ENCODE measurements at regions not wholly inside any gene's neighbourhood (a gene's known extent, or its start where the extent isn't known, plus 50 kb on each side); places are given as distances from the start of the nearest gene placed in this dataset.
A peak's percentile ranks its signal among the peaks of the same experiment; 100 is the strongest.

DNA sequence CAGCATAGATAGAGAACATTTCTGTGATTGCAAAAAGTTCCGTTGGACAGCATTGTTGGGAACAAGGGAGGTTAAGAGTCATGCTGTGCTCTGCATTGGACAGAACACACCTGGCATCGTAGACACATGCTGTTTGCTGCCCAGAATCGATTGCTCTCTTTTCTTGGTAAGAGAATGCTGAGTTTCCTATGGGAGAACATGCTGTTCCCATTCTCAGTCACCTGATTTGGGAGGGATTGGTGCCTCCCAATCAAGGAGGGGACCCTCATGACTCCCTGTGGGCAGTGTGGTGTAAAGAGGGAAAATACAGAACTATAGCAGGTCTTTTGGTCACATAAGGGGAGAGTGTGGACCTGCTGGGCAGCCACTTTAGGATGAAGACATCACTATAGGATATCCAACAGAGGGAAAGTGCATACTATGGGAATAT lies 555.4 kb upstream of the CLINT1 start:
- DNase-seq (ENCODE audit: insufficient read length, low spot score) (no peak), FAIRE-seq (peak; percentile 31)

DNA sequence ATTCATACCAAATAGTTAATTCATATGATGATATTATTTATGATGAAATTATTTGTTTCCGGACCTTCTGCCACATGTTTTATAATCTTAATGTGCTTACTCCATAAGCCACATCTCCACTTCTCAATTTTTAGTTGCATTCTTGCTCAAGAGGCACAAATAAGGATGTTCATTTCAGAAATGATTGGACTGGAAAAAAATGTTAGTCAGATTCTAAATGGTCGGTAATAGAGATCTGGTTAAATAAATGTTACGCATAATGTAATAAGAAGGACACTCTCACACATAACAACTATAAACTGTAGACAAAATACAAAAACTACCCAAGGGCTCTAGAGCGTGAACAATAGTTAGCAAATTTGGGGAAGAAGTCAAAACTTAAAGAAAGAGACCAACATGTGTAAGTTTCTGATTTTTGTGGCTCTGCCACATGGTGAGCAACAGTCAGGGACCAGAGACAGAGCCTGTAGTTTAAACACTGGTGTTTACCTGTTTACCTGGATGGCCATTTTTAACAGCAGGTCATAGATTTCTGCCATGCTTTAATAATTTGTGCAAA lies 554.3 kb upstream of the CLINT1 start:
- FAIRE-seq = no peak
- DNase-seq (ENCODE audit: insufficient read length, low spot score) = no peak

DNA sequence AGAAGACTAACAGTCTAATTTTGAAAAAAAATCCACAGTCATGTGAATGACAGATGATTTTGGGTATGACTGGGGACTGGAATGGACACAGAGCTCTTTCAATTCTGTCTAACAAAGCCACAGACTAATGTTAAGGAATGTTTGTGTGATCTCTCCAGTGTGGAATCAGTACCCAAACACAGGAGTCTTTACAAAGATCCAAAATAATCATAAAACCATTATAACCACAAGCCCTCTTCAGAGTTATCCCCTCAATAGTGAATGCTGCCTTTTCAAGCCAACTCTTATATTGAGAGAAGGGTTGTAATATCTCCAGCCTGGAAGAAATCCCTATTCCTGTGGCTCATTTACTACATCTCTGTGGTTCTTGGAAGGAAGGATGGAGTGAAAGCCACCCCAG lies 552.0 kb upstream of the CLINT1 start:
- FAIRE-seq = no peak
- no peak for DNase-seq (ENCODE audit: insufficient read length, low spot score)

- FAIRE-seq = no peak
Measured at GRCh38 chr5:158409507-158409906, 550.6 kb upstream of the CLINT1 start.

DNA sequence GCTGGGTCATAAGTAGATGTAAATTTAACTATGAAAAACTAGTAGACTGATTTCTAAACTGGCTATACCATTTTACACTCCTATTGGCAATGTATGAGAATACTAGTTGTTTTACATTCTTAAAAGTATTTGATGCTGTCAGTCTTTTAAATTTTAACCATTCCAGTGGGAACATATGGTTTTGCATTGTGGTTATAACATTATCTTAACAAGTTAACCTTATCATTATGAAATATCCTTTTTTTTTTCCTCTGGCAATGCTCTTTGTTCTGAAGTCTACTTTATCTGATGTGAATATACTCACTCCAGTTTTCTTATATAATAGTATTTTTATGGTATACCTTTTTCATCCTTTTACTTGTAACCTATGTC lies 548.9 kb upstream of the CLINT1 start:
- FAIRE-seq (no peak), DNase-seq (ENCODE audit: insufficient read length, low spot score) (no peak)

More at GRCh38 chr5:158409507-158409906, 550.6 kb upstream of the CLINT1 start:
- no peak for DNase-seq (ENCODE audit: insufficient read length, low spot score)

DNA sequence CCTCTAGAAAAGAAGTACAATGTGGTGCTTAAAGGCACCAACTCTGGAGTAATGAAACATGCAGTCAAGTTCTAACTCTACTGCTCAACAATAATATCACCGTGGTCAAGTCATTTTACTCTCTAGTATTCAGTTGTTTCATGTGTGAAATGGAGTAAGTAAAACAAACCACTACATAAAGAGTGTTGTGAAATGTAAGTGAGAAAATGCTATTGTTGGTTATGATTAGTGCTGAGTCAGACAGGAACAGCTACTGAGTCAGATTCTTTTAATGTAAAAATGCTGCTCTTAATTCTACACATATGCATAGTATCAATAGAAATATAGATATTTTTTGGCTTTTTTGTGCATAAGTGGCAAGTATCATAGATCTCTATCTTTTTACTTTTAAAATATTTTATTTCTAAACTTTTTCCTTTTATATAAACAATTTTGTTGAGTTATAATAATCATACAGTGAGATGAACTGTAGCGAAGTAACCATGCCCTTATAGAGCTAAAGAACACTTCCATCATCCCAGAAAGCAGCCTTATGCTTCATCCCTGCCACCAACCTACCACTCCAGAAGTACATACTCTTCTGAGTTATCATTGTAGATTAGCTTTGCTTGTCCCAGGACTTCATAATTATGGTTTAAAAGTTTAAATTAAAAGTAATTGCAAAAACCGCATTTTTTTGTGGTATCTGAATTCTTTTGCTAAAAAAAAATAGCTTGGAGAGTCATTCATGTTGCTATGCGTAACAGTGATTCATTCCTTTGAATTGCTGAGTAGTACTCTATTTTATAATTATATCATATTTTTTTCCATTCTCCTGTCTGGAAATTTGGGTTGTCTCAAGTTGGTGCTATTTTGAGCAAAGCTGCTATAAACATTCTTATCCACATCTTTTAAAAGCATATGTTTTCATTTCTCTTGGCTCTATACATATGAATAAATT lies 548.2 kb upstream of the CLINT1 start:
- FAIRE-seq (no peak), DNase-seq (ENCODE audit: insufficient read length, low spot score) (no peak)

- DNase-seq (ENCODE audit: insufficient read length, low spot score) (no peak), FAIRE-seq (no peak)
Measured at GRCh38 chr5:158398360-158399201, 539.6 kb upstream of the CLINT1 start.

GRCh38 chr5:158397278-158397677 lies 538.3 kb upstream of the CLINT1 start:
- FAIRE-seq (no peak), DNase-seq (ENCODE audit: insufficient read length, low spot score) (no peak)

DNA sequence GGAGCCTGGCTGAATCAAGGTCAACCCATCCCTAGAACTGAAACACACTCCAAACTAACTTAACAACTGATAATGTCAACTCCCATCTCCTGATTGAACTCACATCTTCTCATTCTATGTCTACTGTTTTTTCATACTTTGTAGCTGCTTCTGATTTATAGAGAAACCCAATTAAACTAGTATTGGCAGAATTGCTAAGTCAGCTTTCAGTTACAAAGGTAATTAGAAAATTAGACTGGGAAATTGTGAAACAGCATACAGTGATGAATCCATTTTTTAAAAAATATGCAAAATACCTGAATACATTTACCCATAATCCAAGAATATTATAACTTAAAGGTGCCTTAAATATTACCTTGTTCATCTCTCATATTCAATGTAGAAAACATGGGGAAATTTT lies 535.2 kb upstream of the CLINT1 start:
- no peak for FAIRE-seq

DNA sequence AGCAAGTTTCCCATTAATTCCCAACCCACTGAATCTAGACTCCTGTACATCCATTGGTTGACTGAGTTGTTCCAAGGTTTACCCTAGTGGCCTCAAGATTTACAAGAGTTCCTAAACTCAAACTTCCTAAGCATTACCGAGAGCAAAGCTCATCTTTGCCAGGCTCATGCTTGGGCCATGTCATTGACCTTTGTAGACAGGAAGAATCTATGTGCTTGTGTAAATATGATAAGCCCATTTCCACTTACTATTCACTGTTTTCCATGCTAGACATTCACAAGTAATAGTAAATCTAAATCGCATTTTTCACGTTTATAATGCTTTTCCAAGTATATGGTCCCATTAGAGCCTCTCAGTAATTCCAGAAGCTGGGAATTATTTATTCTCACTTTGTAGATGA lies 534.5 kb upstream of the CLINT1 start:
- FAIRE-seq = no peak
- no peak for DNase-seq (ENCODE audit: insufficient read length, low spot score)

More for the DNA sequence above, 535.2 kb upstream of the CLINT1 start:
- no peak for DNase-seq (ENCODE audit: insufficient read length, low spot score)

- no peak for FAIRE-seq
Measured at GRCh38 chr5:158392753-158393152, 533.8 kb upstream of the CLINT1 start.

GRCh38 chr5:158390577-158390976 lies 531.6 kb upstream of the CLINT1 start:
- peak; percentile 16 for FAIRE-seq
- DNase-seq (ENCODE audit: insufficient read length, low spot score) = no peak

More at GRCh38 chr5:158392753-158393152, 533.8 kb upstream of the CLINT1 start:
- no peak for DNase-seq (ENCODE audit: insufficient read length, low spot score)

- no peak for DNase-seq (ENCODE audit: insufficient read length, low spot score)
- FAIRE-seq = no peak
Measured at GRCh38 chr5:158389786-158390185, 530.8 kb upstream of the CLINT1 start.

GRCh38 chr5:158388021-158388420 lies 529.1 kb upstream of the CLINT1 start:
- FAIRE-seq (no peak), DNase-seq (ENCODE audit: insufficient read length, low spot score) (no peak)

- FAIRE-seq (no peak), DNase-seq (ENCODE audit: insufficient read length, low spot score) (no peak)
Measured at GRCh38 chr5:158387499-158387898, 528.6 kb upstream of the CLINT1 start.

DNA sequence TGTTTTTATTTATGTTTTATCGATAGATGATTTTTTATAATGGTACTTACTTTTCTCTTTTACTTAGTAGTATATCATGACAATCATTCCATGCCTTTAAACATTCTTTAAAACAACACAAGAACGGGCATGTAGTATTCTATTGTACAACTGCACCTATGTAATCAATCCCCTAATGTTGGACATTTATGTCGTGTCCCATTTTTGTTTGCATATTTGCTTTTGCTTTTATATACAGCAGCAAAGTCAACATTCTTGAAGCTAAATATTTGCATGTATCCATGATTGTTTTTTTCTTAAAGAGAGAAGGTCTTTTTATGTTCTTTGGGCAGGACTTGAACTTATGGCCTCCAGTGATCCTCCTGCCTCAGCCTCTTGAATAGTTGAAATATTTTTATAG lies 527.0 kb upstream of the CLINT1 start:
- DNase-seq (ENCODE audit: insufficient read length, low spot score) = no peak
- FAIRE-seq = no peak

GRCh38 chr5:158384535-158385481 lies 525.9 kb upstream of the CLINT1 start:
- FAIRE-seq = peak; percentile 70
- peak; percentile 51 for DNase-seq (ENCODE audit: insufficient read length, low spot score)

DNA sequence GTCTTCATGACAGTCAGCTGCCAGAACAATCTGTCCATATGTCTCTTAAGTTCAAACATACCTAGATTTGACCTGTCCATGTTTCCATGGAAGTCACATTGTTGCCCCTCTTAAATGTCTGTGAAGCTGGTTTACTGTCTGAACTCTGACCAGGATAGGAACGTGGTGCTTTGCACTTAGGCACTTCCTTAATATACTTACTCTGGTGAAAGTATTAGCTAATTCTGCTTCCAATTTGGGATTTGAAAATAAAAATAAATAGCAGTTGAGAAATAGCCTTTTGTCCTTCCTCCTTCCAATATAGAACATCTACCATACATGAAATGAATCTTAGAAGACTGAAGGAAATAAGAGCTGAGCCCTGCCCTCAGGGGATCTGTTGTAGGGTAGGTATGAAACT lies 524.5 kb upstream of the CLINT1 start:
- DNase-seq (ENCODE audit: insufficient read length, low spot score) (no peak), FAIRE-seq (no peak)

DNA sequence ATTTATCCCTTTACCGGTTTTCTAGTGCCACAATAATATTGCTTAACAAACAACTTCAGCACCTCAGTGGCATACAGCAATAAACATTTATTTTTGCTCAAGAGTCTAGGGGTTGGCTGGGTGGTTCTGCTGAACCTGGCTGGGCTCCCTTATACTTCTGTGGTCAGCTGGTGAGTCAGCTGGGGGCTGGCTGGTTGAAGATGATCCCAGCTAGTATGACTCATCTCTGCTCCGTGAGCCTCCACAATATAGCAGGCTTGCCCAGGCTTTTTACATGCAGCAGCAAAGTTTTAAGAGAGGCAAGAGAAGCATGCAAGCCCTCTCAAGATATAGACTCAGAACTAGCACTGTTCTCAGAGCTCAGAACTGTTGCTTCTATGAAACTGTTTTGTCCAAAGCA lies 523.5 kb upstream of the CLINT1 start:
- peak; percentile 69 for DNase-seq (ENCODE audit: insufficient read length, low spot score)
- peak; percentile 77 for FAIRE-seq

GRCh38 chr5:158381614-158382160 lies 522.7 kb upstream of the CLINT1 start:
- no peak for FAIRE-seq

More at GRCh38 chr5:158381614-158382160, 522.7 kb upstream of the CLINT1 start:
- no peak for DNase-seq (ENCODE audit: insufficient read length, low spot score)
